HG03097 (cell line): ENCODE measurements at regions not wholly inside any gene's neighbourhood (a gene's known extent, or its start where the extent isn't known, plus 50 kb on each side); places are given as distances from the start of the nearest gene placed in this dataset.
"Not testable (repeated sequence)": the region's sequence is repeated elsewhere in the genome, so short reads cannot be mapped to it uniquely, and the experiment has no call there.

Experiments used
- ATAC-seq: cut with Tn5 transposase; IDR thresholded peaks from one replicate; pipeline ENCODE4 v1.9.1; 2021; ENCODE audit not compliant: unreplicated experiment, low FRiP score

GRCh38 chr7:17436126-17436525 lies 137.7 kb downstream of the AHR start:
- no peak for ATAC-seq

DNA sequence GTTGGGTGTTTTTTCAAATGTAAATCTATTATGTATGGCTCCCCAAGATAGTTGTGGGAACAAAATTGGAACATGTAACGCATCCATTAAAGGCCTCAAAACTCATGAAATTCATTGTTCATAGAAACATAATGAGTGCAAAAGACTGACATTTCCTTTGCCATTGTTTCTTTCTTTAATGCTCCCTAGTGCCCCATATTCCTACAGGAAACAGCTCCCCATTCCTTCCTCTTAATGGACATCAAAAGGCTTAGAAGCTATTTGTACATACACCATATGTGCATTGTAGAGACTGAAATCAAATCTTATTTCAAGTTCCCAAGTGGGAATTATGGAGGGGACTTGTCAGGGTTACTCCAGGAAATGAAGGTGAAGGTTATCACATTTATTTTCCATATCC lies 139.1 kb downstream of the AHR start:
- ATAC-seq: no peak

DNA sequence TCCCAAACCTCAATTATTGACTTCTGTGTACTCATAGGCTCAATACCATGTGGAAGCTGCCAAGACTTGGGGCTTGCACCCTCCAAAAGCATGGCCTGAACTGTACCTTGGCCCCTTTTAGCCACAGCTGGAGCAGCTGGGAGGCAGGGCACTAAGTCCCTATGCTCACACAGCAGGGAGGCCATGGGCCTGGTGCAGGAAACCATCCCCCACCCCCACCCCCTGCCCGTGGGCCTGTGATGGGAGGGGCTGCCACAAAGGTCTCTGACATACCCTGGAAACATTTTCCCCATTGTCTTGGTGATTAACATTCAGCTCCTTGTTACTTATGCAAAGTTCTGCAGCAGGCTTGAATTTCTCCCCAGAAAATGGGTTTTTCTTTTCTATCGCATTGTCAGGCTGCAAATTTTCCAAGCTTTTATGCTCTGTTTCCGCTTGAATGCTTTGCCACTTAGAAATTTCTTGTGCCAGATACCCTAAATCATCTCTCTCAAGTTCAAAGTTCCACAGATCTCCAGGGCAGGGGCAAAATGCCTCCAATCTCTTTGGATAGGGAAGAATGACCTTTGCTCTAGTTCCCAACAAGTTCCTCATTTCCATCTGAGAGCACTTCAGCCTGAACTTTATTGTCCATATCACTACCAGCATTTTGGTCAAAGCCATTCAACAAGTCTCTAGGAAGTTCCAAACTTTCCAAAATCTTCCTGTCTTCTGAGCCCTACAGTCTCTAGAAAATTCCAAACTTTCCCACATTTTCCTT lies 141.8 kb downstream of the AHR start:
- ATAC-seq: not testable (repeated sequence)

DNA sequence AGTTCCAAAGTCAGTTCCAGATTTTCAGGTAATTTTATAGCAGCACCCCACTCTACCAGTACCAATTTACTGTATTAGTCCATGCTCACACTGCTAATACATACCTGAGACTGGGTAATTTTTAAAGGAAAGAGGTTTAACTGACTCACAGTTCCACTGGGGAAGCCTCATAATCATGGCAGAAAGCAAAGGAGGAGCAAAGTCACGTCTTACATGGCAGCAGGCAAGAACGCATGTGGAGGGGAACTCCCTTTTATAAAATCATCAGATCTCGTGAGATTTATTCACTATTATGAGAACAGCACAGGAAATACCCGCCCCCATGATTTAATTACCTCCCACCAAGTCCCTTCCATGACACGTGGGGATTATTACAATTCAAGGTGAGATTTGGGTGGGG lies 142.4 kb downstream of the AHR start:
- ATAC-seq: no peak

DNA sequence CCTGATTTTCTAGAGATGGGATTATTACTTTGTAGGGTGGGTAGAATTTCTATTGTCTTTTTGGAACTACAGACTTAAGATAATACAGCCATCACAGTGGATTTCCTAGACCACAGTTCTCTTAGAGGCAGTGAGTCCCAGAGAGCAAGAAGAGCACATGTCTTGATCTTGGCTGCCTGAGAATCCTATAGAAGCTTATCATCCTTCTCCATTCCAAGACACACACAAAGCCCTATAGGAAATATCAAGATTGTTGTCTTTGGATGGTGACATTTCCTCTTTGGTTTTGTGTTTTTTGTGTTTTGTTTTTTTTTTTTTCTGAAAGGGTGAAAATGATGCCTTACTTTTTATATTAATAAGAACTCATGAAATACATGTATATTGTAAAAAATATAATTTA lies 143.1 kb downstream of the AHR start:
- ATAC-seq: no peak

- no peak for ATAC-seq
Measured at GRCh38 chr7:17444151-17444550, 145.7 kb downstream of the AHR start.

- ATAC-seq: no peak
Measured at GRCh38 chr7:17444673-17445072, 146.2 kb downstream of the AHR start.

DNA sequence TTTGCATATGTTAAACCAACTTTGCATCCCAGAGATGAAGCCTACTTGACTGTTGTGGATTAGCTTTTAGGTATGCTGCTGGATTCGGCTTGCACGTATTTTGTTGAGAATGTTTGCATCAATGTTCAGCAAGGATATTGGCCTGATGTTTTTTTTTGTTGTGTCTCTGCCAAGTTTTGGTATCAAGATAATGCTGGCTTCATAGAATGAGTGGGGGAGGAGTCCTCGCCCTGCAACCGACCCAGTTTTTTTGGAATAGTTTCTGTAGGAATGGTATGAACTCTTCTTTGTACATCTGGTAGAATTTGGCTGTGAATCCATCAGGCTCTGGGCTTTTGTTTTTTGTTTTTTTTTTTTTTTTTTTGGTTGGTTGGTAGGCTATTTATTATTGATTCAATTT lies 147.9 kb downstream of the AHR start:
- ATAC-seq: no peak

DNA sequence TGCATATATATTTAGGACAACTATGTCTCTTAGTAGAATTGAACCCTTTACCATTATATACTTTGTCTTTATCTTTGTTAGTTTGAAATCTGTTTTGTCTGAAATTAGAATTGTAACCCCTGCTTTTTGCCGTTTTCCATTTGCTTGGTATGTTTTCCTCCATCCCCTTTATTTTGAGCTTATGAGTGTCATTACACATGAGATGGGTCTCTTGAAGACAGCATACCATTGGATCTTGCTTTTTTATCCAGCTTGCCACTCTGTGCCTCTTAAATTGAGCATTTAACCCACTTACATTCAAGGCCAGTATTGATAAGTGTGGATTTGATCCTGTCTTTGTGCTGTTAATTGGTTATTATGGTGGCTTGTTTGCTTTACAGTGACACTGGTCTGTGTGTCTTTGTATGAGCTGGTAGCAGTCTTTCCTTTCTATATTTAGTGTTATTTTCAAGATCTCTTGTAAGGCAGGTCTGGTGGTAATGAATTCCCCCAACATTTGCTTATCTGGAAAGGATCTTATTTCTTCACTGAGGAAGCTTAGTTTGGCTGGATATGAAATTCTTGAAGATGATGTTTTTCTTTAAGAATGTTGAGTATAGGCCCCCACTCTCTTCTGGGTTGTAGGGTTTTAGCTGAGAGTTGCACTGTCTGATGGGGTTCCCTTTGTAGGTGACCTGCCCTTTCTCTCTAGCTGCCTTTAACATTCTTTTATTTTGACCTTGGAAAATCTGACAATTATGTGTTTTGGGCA lies 149.5 kb downstream of the AHR start:
- no peak for ATAC-seq

DNA sequence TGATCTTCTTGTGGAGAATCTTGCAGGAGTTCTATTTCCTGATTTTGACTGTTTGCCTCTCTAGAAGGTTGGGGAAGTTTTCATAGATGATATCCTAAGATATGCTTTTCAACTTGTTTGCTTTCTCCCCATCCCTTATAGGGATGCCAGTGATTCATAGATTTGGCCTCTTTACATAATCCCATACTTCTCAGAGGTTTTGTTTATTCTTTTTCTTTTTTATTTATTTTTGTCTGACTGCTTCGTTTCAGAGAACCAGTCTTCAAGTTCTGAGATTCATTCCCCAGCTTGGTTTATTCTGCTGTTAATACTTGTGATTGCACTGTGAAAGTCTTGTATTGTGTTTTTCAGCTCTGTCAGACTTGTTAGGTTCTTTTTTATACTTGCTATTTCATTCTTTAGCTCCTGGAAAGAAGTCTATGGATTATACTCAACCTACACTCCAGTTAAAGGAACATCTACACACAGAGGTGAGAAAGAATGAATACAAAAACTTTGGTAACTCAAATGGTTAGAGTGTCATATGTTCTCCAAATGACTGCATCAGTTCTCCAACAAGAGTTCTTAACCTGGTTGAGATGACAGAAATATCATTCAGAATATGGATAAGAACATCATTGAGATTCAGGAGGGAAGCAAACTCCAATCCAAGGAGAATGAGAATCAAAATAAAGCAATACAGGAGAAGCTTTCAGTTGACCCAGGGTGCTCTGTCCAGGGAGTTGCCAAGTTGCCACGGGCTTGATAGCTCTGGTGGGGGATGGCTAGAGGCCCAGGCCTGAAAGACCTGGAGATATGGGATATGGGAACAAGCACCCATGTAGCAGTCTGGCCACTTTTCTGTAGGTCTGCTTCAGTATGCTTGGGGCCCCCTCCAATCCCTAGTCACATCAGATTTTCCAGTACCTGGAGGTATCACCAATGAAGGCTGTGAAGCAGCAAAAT lies 150.3 kb downstream of the AHR start:
- ATAC-seq: no peak

GRCh38 chr7:17456541-17456940 lies 158.1 kb downstream of the AHR start:
- no peak for ATAC-seq

DNA sequence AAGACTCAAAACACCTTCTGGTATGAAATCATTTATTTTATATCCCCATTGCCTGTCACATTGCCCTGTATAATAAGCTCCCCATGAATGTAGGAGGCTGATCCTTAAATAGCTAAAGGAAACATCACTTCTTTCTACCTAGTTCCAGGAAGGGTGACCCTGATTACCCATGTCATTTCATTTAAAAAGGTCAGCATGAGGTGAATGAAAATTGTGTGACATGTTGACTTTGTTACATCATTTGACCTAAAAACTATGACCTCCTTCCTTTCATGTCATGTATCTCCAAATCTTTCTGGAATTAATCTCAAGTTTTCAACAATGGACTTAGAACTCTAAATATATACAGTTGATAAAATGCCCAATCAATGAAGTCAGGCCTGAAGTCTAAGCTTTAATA lies 161.5 kb downstream of the AHR start:
- no peak for ATAC-seq

GRCh38 chr7:17460665-17461064 lies 162.2 kb downstream of the AHR start:
- no peak for ATAC-seq

DNA sequence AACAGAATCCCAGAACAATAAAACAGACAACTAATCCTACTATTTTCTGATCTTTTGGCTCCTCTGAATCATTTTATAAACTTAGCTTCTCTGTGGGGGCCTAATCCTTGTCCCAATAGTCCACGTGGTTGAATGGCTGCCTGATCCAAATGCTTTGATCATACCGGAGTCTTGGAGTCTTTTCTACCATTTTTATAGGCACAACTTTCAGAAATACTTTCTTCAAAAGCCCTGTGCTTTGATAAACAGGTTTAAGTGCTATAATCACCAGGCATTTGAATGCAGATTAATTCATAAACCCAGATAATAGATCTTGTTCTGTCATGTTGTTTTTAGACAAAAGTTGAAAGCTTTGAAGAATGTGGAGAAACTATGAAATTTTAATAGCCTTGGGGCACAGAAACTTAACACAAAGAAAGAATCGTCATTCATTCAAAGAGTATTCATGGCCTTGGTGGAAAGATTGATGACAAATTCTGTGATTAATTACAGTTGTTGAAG lies 163.7 kb downstream of the AHR start:
- no peak for ATAC-seq

GRCh38 chr7:17463511-17464085 lies 165.1 kb downstream of the AHR start:
- no peak for ATAC-seq

- no peak for ATAC-seq
Measured at GRCh38 chr7:17466216-17466615, 167.8 kb downstream of the AHR start.

DNA sequence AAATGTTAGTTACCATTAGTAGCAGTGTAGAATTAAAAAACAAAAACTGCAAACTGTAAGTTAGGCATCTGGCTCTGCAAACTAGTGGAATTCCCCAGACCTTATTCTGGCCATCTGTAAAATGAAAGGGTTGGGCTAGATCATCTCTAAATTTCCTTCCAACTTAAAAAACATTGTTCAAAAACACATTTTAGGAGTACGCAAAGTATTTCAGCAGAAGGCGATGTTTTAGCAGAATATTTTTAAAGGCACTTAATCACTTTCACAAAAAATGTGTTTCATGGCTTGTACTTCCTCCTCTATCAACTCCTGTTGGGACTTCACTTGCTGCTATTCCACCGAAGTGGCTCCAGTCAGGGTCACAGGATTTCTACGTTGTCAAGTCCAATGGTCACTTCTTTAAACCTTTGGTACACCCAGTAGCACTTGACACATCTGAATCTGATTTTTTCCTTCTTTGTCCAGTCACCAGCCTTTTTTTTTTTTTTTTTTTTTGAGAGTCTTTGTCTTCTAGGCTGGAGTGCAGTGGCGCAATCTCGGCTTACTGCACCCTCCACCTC lies 169.0 kb downstream of the AHR start:
- no peak for ATAC-seq

DNA sequence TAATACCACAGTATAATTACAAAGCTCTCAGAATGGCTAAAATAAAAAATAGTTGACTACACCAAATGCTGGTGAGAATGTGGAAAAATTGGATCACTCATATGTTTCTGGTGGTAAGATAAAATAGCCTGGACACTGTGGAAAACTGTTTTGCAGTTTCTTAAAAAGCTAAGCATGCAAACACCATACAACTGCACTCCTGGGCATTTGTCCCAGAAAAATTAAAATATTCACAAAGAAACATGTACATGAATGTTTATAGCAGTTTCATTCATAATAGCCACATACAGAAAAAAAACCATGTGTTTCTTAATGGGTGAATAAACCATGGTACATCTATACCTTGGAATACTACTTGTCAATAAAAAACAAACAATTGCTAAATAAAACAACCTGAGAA lies 172.9 kb downstream of the AHR start:
- ATAC-seq: no peak

DNA sequence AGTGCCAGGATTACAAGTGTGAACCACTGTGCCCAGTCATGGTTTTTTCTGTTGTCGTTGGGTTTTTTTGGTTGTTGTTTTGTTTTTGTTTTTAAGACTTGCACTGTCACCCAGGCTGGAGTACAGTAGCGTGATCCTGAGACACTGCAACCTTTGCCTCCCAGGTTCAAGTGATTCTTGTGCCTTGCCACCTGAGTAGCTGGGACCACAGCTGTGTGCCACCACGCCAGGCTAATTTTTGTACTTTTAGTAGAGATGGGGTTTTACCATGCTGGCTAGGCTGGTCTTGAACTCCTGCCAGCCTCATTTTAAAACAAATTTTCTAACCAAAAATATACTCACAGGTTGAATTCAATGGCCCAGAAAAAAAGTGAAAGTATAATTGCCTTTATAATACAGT lies 174.1 kb downstream of the AHR start:
- ATAC-seq: no peak

GRCh38 chr7:17472939-17473338 lies 174.5 kb downstream of the AHR start:
- no peak for ATAC-seq
